Esophagus squamous epithelium (tissue), 4 donors: ENCODE measurements at regions not wholly inside any gene's neighbourhood (a gene's known extent, or its start where the extent isn't known, plus 50 kb on each side); places are given as distances from the start of the nearest gene placed in this dataset.

Experiments used
- POLR2A ChIP-seq, 4 donors: fragments of 450-650 bp; IDR thresholded peaks; one replicate each; pipeline ENCODE4 v1.6.1; 2017; ENCODE audit warnings: antibody characterized with exemption in 4 of 4, mild to moderate bottlenecking in 4 of 4, moderate library complexity in 3 of 4
- TF ChIP-seq, protein P1 (sequence below), 6 experiments: fragments of 450-650 bp in 4 of 6; fragments of 200-600 bp in 2 of 6; sonication (generic) in 2 of 6; IDR thresholded peaks; one replicate each; pipeline ENCODE4 v1.5.1; 2016 to 2019; ENCODE audit warnings: antibody characterized with exemption in 6 of 6, mild to moderate bottlenecking in 4 of 6, moderate library complexity in 4 of 6

DNA sequence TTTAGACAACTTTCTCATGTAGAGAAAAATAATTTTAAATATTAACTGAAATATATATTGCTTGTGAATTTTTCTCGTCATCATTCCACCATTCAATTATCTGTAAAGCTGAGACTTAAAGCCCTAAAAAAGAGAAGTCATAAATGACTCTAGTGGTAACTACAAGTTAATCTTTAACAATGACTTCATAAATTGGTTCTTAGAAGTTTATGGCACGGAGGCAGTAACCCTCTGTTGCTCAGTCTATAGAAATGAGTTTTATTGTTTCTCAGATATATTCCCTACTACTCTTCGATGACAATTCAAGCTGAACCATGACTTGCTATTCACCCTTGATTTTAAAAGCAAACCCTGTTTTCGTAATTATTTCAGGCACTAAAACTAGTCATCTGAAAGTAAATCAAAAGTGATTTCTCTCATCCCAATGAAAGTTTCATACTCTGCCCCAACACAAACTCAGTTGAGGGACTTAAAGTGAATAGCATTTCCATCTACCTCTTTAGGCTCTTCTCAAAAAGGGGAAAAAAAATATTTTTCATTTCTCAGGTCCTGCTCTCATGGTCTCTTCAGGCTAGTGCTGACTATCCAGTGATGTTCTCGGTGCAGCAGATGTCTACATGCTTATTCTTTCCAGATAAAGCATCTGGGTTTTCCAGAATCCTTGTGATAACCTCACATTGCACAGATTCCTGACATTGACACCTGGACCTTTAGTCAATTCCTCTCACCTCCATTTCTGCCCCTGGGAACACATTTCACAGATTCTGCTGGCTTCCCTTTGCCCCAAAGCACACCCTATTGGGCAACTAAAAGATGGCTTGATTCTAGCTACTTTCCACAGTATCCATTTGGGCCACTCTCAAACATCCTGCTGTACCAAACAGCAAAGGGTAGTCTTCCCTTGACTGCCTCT is 207.8 kb upstream of the LRATD1 start:
- TF ChIP-seq, protein P1, sequence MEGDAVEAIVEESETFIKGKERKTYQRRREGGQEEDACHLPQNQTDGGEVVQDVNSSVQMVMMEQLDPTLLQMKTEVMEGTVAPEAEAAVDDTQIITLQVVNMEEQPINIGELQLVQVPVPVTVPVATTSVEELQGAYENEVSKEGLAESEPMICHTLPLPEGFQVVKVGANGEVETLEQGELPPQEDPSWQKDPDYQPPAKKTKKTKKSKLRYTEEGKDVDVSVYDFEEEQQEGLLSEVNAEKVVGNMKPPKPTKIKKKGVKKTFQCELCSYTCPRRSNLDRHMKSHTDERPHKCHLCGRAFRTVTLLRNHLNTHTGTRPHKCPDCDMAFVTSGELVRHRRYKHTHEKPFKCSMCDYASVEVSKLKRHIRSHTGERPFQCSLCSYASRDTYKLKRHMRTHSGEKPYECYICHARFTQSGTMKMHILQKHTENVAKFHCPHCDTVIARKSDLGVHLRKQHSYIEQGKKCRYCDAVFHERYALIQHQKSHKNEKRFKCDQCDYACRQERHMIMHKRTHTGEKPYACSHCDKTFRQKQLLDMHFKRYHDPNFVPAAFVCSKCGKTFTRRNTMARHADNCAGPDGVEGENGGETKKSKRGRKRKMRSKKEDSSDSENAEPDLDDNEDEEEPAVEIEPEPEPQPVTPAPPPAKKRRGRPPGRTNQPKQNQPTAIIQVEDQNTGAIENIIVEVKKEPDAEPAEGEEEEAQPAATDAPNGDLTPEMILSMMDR (IDR thresholded peaks at IDR 0.05): no peak
- no peak for TF ChIP-seq POLR2A (IDR thresholded peaks at IDR 0.05)
